ENCODE measurements at regions not wholly inside any gene's neighbourhood (a gene's known extent, or its start where the extent isn't known, plus 50 kb on each side); places are given as distances from the start of the nearest gene placed in this dataset.
"Not testable (repeated sequence)": the region's sequence is repeated elsewhere in the genome, so short reads cannot be mapped to it uniquely, and the experiment has no call there.

GRCh38 chr5:1579389-1579788 is 55.6 kb upstream of the LPCAT1 start:
- TF ChIP-seq CTCF, POLR2A (IDR thresholded peaks at IDR 0.05): not testable (repeated sequence)

Measured in heart left ventricle (tissue), 13 donors.